ENCODE measurements at regions not wholly inside any gene's neighbourhood (a gene's known extent, or its start where the extent isn't known, plus 50 kb on each side); places are given as distances from the start of the nearest gene placed in this dataset.

- TF ChIP-seq CTCF (conservative IDR thresholded peaks at IDR 0.05; ENCODE audit: low read depth, low read length), result no peak
- TF ChIP-seq MAZ (IDR thresholded peaks at IDR 0.05; ENCODE audit: borderline replicate concordance, low read depth, low read length), result no peak
These were observed 57.9 kb upstream of the IL1R1 start (continued) for GRCh38 chr2:102084651-102085050.

- Histone ChIP-seq H3K18ac (ENCODE audit: low read depth, low read length) (no peak overlapping the region), H2AFZ (replicated peaks; ENCODE audit: low read length, poor library complexity) (no peak overlapping the region), H3K4ac (ENCODE audit: low read depth, low read length) (no peak overlapping the region), H2BK15ac (ENCODE audit: low read depth, low read length) (no peak overlapping the region), H3K9me1 (ENCODE audit: insufficient read depth, low read length) (peaks cover 10% of the 10 kb centered on the region; the same call in 1 of the 2 replicates), H4K20me1 (ENCODE audit: insufficient read depth, low read length) (no peaks in the 10 kb centered on the region), H3K36me3 (ENCODE audit: control insufficient read depth, insufficient read depth, low read length) (no peaks in the 10 kb centered on the region), H2BK5ac (ENCODE audit: low read depth, low read length, poor library complexity, severe bottlenecking) (no peak overlapping the region), H3K9me3 (ENCODE audit: control insufficient read depth, insufficient read depth, low read length) (no peaks in the 10 kb centered on the region), H4K8ac (ENCODE audit: low read depth in 2 of 2, low read length in 2 of 2) (no peak overlapping the region), H3K23ac (ENCODE audit: low read depth, low read length) (no peak overlapping the region), H3K79me1 (ENCODE audit: low read depth in 1 of 2, low read length in 2 of 2) (0 out of 4 replicates have a peak, but pooled peaks cover 0 to 4% of the 10 kb centered on the region in 2 experiments), H2AK9ac (replicated peaks; ENCODE audit: low read depth, low read length, poor library complexity) (no peak overlapping the region), H3K27me3 (ENCODE audit: control insufficient read depth, insufficient read depth, low read length) (no peaks in the 10 kb centered on the region), H3K27ac (ENCODE audit: insufficient read depth, low read length) (no peak overlapping the region), H3K4me2 (ENCODE audit: low read depth, low read length) (no peak overlapping the region), H4K5ac (ENCODE audit: low read depth, low read length) (no peak overlapping the region), H3K14ac (replicated peaks; ENCODE audit: low read depth, low read length) (no peak overlapping the region), H3K9ac (ENCODE audit: low read depth, low read length) (no peak overlapping the region), H2BK120ac (ENCODE audit: low read depth, low read length) (no peak overlapping the region), H3K56ac (ENCODE audit: extremely low read depth, insufficient read depth, low read length) (no peak overlapping the region), H3K4me1 (ENCODE audit: control insufficient read depth, insufficient read depth, low read length) (peaks cover 4% of the 10 kb centered on the region), H3K4me3 (ENCODE audit: insufficient read depth, low read depth, low read length) (no peak overlapping the region), H2BK20ac (ENCODE audit: low read depth, low read length) (no peak overlapping the region), H2AK5ac (ENCODE audit: low read depth, low read length) (no peak overlapping the region), H4K91ac (ENCODE audit: insufficient read depth, low read depth, low read length) (no peak overlapping the region)
- dilution Hi-C loops (cut with HindIII; ENCODE audit: low sequenced_read_pairs, unreplicated experiment), result no loop called here
- POLR2A ChIA-PET (ENCODE audit: unreplicated experiment), result no interaction called here
- ATAC-seq (ENCODE audit: low read depth) (no peak), DNase-seq (no peak)
- BruUV-seq (replicated peaks), result no TSS peak
- in situ Hi-C loops (cut with MboI; ENCODE audit: low sequenced_read_pairs), result no loop called here
- CTCF ChIA-PET, result interaction anchor here (0.6 kb wide), 1 partner anchor 202 kb away, joined by 3 read pairs; no protein-coding TSS in a partner anchor
- no CpG with 5 or more reads among the region's 1 CpG for WGBS, 2 experiments (ENCODE audit: extremely low coverage in 2 of 2, insufficient read length in 1 of 2)
- intact Hi-C loops (cut with micrococcal nuclease), result no loop called here
- TF ChIP-seq MXI1 (IDR thresholded peaks at IDR 0.05; ENCODE audit: borderline replicate concordance, low read depth, low read length) (no peak), MAZ (IDR thresholded peaks at IDR 0.05; ENCODE audit: borderline replicate concordance, low read depth, low read length) (no peak), RCOR1 (IDR thresholded peaks at IDR 0.05; ENCODE audit: insufficient replicate concordance, low read length) (no peak), ELK1 (IDR thresholded peaks at IDR 0.05; ENCODE audit: borderline replicate concordance, low read depth, low read length) (no peak), NFE2L2 (IDR thresholded peaks at IDR 0.05; ENCODE audit: low read depth, low read length) (no peak), RFX5 (IDR thresholded peaks at IDR 0.05; ENCODE audit: low read depth, low read length) (no peak), CTCF (conservative IDR thresholded peaks at IDR 0.05; ENCODE audit: low read depth, low read length) (no peak), USF2 (IDR thresholded peaks at IDR 0.05; ENCODE audit: low read depth, low read length) (no peak), FOS (IDR thresholded peaks at IDR 0.05; ENCODE audit: low read depth, low read length) (no peak), SMC3 (IDR thresholded peaks at IDR 0.05; ENCODE audit: low read depth, low read length) (no peak)
These were observed 57.3 kb upstream of the IL1R1 start for GRCh38 chr2:102085238-102085637.

Data from IMR-90 (cell line).